ENCODE measurements at regions not wholly inside any gene's neighbourhood (a gene's known extent, or its start where the extent isn't known, plus 50 kb on each side); places are given as distances from the start of the nearest gene placed in this dataset.

DNA sequence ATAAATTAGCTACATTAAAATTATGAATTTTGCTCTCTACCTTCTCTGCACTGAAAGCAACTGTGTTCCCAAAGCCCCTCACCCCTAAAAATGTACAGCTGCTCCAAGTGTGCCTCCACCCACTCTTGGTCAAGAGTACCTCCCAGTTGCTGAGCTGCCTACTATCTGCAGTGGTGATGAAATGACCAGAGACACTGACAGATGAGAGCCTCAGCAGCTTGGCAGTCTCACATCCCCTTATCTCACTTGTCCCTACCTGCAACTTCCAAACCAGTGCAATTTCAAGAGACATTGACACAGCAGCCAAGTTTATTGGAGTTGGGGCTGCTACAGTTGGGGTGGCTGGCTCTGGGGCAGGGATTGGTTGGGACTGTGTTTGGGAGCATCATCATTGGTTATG lies 52.2 kb upstream of the COL6A5 start:
- TF ChIP-seq POLR2A (IDR thresholded peaks at IDR 0.05; ENCODE audit: low read length) (no peak), GATA1 (IDR thresholded peaks at IDR 0.05; ENCODE audit: low read depth, low read length) (no peak)
